Progenitor cell of endocrine pancreas (in vitro differentiated cells): ENCODE measurements at regions not wholly inside any gene's neighbourhood (a gene's known extent, or its start where the extent isn't known, plus 50 kb on each side); places are given as distances from the start of the nearest gene placed in this dataset.

ENCODE experiments used
- DNase-seq: peaks from one replicate; pipeline ENCODE4 v3.0.0; 2021; ENCODE audit warnings: low spot score; ENCODE audit not compliant: unreplicated experiment
- H3K27ac Mint-ChIP-seq: 2 replicates; pipeline ENCODE4 v1.8.0; 2021; ENCODE audit warnings: mild to moderate bottlenecking, moderate library complexity, mixed read lengths
- H3K27me3 Mint-ChIP-seq: 2 replicates; pipeline ENCODE4 v1.8.0; 2021; ENCODE audit warnings: mixed read lengths
- H3K36me3 Mint-ChIP-seq: 2 replicates; pipeline ENCODE4 v1.8.0; 2022; ENCODE audit warnings: mixed read lengths; ENCODE audit not compliant: insufficient read depth
- H3K4me1 Mint-ChIP-seq: 2 replicates; pipeline ENCODE4 v1.8.0; 2021; ENCODE audit warnings: low read depth, mixed read lengths
- H3K4me3 Mint-ChIP-seq: 2 replicates; pipeline ENCODE4 v1.8.0; 2021; ENCODE audit warnings: low read depth, mild to moderate bottlenecking, moderate library complexity, mixed read lengths
- H3K9me3 Mint-ChIP-seq: 2 replicates; pipeline ENCODE4 v1.8.0; 2021; ENCODE audit warnings: low read depth, mixed read lengths
- TF ChIP-seq, protein P1 (sequence below): fragments of 200-600 bp; sonication (generic); IDR thresholded peaks from one replicate; pipeline ENCODE4 v1.5.0; 2021; ENCODE audit warnings: antibody characterized with exemption, mild to moderate bottlenecking; ENCODE audit not compliant: unreplicated experiment

DNA sequence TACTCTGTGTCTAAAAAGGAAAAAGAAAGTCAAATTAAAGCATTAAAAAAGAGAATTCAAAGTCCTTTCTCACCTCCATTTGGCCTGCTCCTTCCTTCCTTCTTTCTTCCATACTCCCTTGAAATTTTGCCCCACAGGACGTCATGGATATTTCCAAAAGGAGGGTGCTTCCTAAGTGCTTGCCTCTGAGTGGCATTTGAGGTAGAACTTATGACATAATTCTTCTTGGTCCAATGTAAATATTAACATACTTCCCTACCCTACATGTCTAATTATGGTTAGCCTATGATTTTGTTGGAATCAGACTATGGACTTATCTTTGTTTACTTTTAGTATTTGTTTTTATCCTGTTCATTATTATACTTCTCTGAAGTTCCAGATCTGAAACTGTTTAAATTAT is 132.3 kb downstream of the PFDN4 start:
- TF ChIP-seq, protein P1, sequence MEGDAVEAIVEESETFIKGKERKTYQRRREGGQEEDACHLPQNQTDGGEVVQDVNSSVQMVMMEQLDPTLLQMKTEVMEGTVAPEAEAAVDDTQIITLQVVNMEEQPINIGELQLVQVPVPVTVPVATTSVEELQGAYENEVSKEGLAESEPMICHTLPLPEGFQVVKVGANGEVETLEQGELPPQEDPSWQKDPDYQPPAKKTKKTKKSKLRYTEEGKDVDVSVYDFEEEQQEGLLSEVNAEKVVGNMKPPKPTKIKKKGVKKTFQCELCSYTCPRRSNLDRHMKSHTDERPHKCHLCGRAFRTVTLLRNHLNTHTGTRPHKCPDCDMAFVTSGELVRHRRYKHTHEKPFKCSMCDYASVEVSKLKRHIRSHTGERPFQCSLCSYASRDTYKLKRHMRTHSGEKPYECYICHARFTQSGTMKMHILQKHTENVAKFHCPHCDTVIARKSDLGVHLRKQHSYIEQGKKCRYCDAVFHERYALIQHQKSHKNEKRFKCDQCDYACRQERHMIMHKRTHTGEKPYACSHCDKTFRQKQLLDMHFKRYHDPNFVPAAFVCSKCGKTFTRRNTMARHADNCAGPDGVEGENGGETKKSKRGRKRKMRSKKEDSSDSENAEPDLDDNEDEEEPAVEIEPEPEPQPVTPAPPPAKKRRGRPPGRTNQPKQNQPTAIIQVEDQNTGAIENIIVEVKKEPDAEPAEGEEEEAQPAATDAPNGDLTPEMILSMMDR, result no peak
- no peaks in the 10 kb centered on the region for H3K27me3 Mint-ChIP-seq

DNA sequence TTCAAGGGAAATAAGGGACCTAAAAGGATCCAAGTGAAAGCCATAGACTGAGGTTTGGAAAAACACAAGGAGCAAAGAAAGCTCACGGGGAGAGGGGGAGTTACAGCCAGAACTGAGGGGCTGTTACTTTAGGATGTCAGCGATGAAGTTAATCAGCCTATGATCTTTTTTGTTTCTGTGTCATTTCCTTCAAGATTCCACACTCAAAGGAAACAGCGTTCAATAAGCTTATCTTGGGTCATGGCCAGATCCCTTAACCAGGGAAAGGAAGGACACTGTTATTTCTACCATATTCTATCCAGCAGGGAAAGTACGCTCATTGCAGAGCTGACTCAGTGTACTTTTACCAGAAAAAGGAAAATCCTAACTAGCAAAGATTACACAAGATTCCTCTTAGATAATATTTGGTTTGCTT is 132.8 kb downstream of the PFDN4 start:
- peaks cover 8% of the 10 kb centered on the region for H3K4me1 Mint-ChIP-seq
- H3K9me3 Mint-ChIP-seq, result peaks cover 3% of the 10 kb centered on the region
- TF ChIP-seq, protein P1, result no peak
- no peak for DNase-seq
- H3K4me3 Mint-ChIP-seq, result no peak overlapping the region
- no peaks in the 10 kb centered on the region for H3K36me3 Mint-ChIP-seq
- H3K27me3 Mint-ChIP-seq, result no peaks in the 10 kb centered on the region
- no peak overlapping the region for H3K27ac Mint-ChIP-seq

More for the DNA sequence above, 132.3 kb downstream of the PFDN4 start:
- no peak for DNase-seq
- no peak overlapping the region for H3K27ac Mint-ChIP-seq
- H3K4me3 Mint-ChIP-seq, result no peak overlapping the region
- H3K4me1 Mint-ChIP-seq, result peaks cover 5% of the 10 kb centered on the region
- no peaks in the 10 kb centered on the region for H3K36me3 Mint-ChIP-seq
- peaks cover 3% of the 10 kb centered on the region for H3K9me3 Mint-ChIP-seq

DNA sequence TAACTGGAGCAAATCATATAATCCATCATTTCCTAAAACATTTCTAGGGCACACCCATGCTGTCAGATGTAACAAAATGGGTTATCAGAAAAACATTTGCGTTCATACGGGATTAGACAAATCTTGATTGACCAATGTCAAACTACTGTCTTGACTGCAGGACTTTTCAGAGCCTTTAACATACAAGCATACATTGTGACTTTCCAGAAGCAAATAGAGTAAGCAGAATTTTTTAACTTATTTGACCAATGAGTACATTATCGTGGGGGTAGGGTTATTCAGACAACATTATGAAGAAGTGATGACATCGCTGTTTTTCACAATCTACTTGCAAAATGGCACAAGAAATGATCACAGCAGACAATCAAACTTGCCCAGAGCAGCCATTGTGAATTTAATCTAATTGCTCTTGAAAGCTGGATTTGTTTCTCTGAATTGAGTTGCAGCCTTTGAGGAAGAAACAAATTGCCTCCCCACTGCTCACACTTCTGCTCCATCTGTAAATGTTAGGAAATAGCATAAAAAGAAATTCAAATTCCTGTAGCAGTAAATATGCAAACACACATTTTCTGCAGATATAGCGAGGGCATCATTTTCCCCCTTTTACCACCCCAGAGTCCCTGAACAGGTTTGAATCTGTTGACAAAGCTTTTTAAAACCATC is 133.0 kb upstream of the DOK5 start:
- Mint-ChIP-seq H3K4me3 (no peak overlapping the region), H3K4me1 (peaks cover 15% of the 10 kb centered on the region), H3K36me3 (no peaks in the 10 kb centered on the region), H3K9me3 (no peaks in the 10 kb centered on the region), H3K27ac (no peak overlapping the region), H3K27me3 (no peaks in the 10 kb centered on the region)
- DNase-seq, result no peak
- TF ChIP-seq, protein P1, result no peak

DNA sequence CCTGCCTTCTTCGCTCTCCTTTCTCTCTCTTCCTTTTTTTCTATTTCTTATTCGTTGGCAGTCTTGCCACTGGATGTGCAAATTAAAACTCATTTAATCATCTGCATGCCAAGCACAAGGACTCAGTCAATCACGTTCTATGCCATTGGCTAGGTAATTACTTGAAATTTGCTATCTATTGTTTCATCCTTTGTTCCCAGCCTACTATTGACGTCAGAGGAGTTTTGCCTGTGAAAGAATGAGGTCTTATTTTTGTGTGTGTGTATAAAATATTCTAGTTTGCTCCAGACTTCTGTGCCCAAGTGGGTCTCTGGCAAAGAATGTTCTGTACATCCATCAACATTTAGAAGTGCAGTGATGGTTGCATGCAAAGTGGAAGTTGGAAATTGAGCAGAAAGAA is 132.3 kb upstream of the DOK5 start:
- DNase-seq, result no peak
- peaks cover 15% of the 10 kb centered on the region for H3K4me1 Mint-ChIP-seq
- H3K4me3 Mint-ChIP-seq, result no peak overlapping the region
- no peak overlapping the region for H3K27ac Mint-ChIP-seq
- no peaks in the 10 kb centered on the region for H3K36me3 Mint-ChIP-seq
- no peaks in the 10 kb centered on the region for H3K9me3 Mint-ChIP-seq
- H3K27me3 Mint-ChIP-seq, result no peaks in the 10 kb centered on the region
- TF ChIP-seq, protein P1, result no peak

DNA sequence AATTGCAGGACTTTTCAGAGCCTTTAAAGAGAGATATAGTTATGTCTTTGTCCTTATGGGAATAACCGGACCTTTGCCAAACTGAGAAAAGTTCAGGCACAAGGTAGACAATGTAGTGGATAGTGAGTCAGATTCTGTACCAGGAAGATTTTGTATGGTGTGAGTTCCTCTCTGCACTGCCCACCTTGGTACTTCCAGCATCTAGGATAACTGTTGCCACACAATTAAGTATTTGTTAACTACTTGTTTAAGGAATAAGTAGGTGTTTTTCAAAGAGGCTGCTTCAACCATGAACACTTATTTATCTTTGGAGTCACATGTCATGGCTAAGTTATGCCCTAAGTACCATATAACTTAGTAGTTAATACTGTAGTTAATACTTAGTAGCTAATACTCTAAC is 131.8 kb upstream of the DOK5 start:
- H3K4me3 Mint-ChIP-seq, result no peak overlapping the region
- TF ChIP-seq, protein P1, result no peak

More for the DNA sequence above, 131.8 kb upstream of the DOK5 start:
- no peaks in the 10 kb centered on the region for H3K36me3 Mint-ChIP-seq
- no peak overlapping the region for H3K27ac Mint-ChIP-seq
- no peaks in the 10 kb centered on the region for H3K27me3 Mint-ChIP-seq
- H3K4me1 Mint-ChIP-seq, result peaks cover 15% of the 10 kb centered on the region
- no peak for DNase-seq
- H3K9me3 Mint-ChIP-seq, result no peaks in the 10 kb centered on the region
